Adipose tissue (tissue), 3 donors: ENCODE measurements at regions not wholly inside any gene's neighbourhood (a gene's known extent, or its start where the extent isn't known, plus 50 kb on each side); places are given as distances from the start of the nearest gene placed in this dataset.
"Not testable (repeated sequence)": the region's sequence is repeated elsewhere in the genome, so short reads cannot be mapped to it uniquely, and the experiment has no call there.

Experiments used
- H3K27ac ChIP-seq: one replicate; pipeline ENCODE4 v1.5.1; 2013; ENCODE audit warnings: low read depth, low read length
- WGBS, 3 donors: extraction: QIAGEN DNeasy Blood & Tissue Kit; methylation state at CpG; one replicate each; pipeline ENCODE4 v1.1.7; 2013; 5-methylcytosine and 5-hydroxymethylcytosine counted together
- donor health status: healthy with polysubstance abuse.
- donor health status: Bipolar disorder and iron deficiency.
- donor health status: healthy.

- no peak overlapping the region for H3K27ac ChIP-seq
- 7 to 49% (median 11%) methylated on average over 3 of the region's 3 CpGs for WGBS, 3 donors
Observed at GRCh38 chr5:74538206-74538661, 102.3 kb downstream of the ENC1 start.

GRCh38 chr5:74536658-74537057, 103.9 kb downstream of the ENC1 start:
- WGBS, 3 donors, result 93 to 100% (median 95%) methylated on average over 1 of the region's 1 CpG

GRCh38 chr5:74535926-74536325, 104.6 kb downstream of the ENC1 start:
- 84 to 93% (median 93%) methylated on average over 2 of the region's 2 CpGs for WGBS, 3 donors
- no peak overlapping the region for H3K27ac ChIP-seq

More at GRCh38 chr5:74536658-74537057, 103.9 kb downstream of the ENC1 start:
- H3K27ac ChIP-seq, result no peak overlapping the region

- WGBS, 3 donors, result 94 to 100% (median 94%) methylated on average over 2 of the region's 2 CpGs
Observed at GRCh38 chr5:74534397-74535129, 106.0 kb downstream of the ENC1 start.

GRCh38 chr5:74530326-74531050, 110.0 kb downstream of the ENC1 start:
- 80 to 84% (median 84%) methylated on average over 4 of the region's 4 CpGs for WGBS, 3 donors
- H3K27ac ChIP-seq, result no peak overlapping the region

More at GRCh38 chr5:74534397-74535129, 106.0 kb downstream of the ENC1 start:
- H3K27ac ChIP-seq, result no peak overlapping the region

GRCh38 chr5:74529101-74529500, 111.4 kb downstream of the ENC1 start:
- WGBS, 3 donors, result 61 to 82% (median 72%) methylated on average over 7 of the region's 7 CpGs
- H3K27ac ChIP-seq, result no peak overlapping the region

- no peak overlapping the region for H3K27ac ChIP-seq
- 94 to 96% (median 96%) methylated on average over 1 of the region's 1 CpG for WGBS, 3 donors
Observed at GRCh38 chr5:74526111-74526510, 114.4 kb downstream of the ENC1 start.

- H3K27ac ChIP-seq, result not testable (repeated sequence)
- 92 to 96% (median 92%) methylated on average over 3 of the region's 3 CpGs for WGBS, 3 donors
Observed at GRCh38 chr5:74524767-74525166, 115.8 kb downstream of the ENC1 start.

GRCh38 chr5:74523698-74524097, 116.8 kb downstream of the ENC1 start:
- 90 to 97% (median 95%) methylated on average over 4 of the region's 4 CpGs for WGBS, 3 donors
- not testable (repeated sequence) for H3K27ac ChIP-seq

- H3K27ac ChIP-seq, result not testable (repeated sequence)
- WGBS, 3 donors, result 96 to 99% (median 97%) methylated on average over 2 of the region's 2 CpGs
Observed at GRCh38 chr5:74522838-74523237, 117.7 kb downstream of the ENC1 start.

- 63 to 83% (median 64%) methylated on average over 3 of the region's 3 CpGs for WGBS, 3 donors
Observed at GRCh38 chr5:74521401-74521800, 119.1 kb downstream of the ENC1 start.

GRCh38 chr5:74519679-74520078, 120.8 kb downstream of the ENC1 start:
- WGBS, 3 donors, result 94 to 95% (median 94%) methylated on average over 4 of the region's 4 CpGs
- H3K27ac ChIP-seq, result no peak overlapping the region

More at GRCh38 chr5:74521401-74521800, 119.1 kb downstream of the ENC1 start:
- H3K27ac ChIP-seq, result no peak overlapping the region

- 72 to 78% (median 73%) methylated on average over 7 of the region's 7 CpGs for WGBS, 3 donors
- no peak overlapping the region for H3K27ac ChIP-seq
Observed at GRCh38 chr5:74519161-74519571, 121.4 kb downstream of the ENC1 start.

GRCh38 chr5:74517700-74518099, 122.8 kb downstream of the ENC1 start:
- no peak overlapping the region for H3K27ac ChIP-seq

- H3K27ac ChIP-seq, result no peak overlapping the region
- 72 to 87% (median 83%) methylated on average over 2 of the region's 2 CpGs for WGBS, 3 donors
Observed at GRCh38 chr5:74516211-74516636, 124.3 kb downstream of the ENC1 start.

GRCh38 chr5:74514888-74515551, 125.5 kb downstream of the ENC1 start:
- H3K27ac ChIP-seq, result no peak overlapping the region
- WGBS, 3 donors, result 66 to 83% (median 68%) methylated on average over 4 of the region's 4 CpGs

- 68 to 99% (median 95%) methylated on average over 2 of the region's 2 CpGs for WGBS, 3 donors
Observed at GRCh38 chr5:74511770-74512169, 128.8 kb downstream of the ENC1 start.

GRCh38 chr5:74510476-74511075, 130.0 kb downstream of the ENC1 start:
- no peak overlapping the region for H3K27ac ChIP-seq
- WGBS, 3 donors, result 86 to 100% (median 97%) methylated on average over 1 of the region's 1 CpG

More at GRCh38 chr5:74511770-74512169, 128.8 kb downstream of the ENC1 start:
- not testable (repeated sequence) for H3K27ac ChIP-seq
